HG03066 (cell line): ENCODE measurements at regions not wholly inside any gene's neighbourhood (a gene's known extent, or its start where the extent isn't known, plus 50 kb on each side); places are given as distances from the start of the nearest gene placed in this dataset.

ENCODE experiments used
- ATAC-seq: cut with Tn5 transposase; IDR thresholded peaks from one replicate; pipeline ENCODE4 v1.9.1; 2021; ENCODE audit warnings: low read depth; ENCODE audit not compliant: unreplicated experiment

- no peak for ATAC-seq
Observed at GRCh38 chrX:13266641-13267345, 53.1 kb downstream of the ATXN3L start.

GRCh38 chrX:13265549-13266132 lies 54.2 kb downstream of the ATXN3L start:
- ATAC-seq, result no peak

GRCh38 chrX:13265111-13265510 lies 54.7 kb downstream of the ATXN3L start:
- no peak for ATAC-seq

- ATAC-seq, result peak; percentile 65
Observed at GRCh38 chrX:13263560-13264251, 56.1 kb downstream of the ATXN3L start.

GRCh38 chrX:13261348-13261747 lies 58.5 kb downstream of the ATXN3L start:
- no peak for ATAC-seq

GRCh38 chrX:13260598-13260997 lies 59.3 kb downstream of the ATXN3L start:
- no peak for ATAC-seq

- no peak for ATAC-seq
Observed at GRCh38 chrX:13258725-13259124, 61.1 kb downstream of the ATXN3L start.

GRCh38 chrX:13258052-13258444 lies 61.8 kb downstream of the ATXN3L start:
- no peak for ATAC-seq

- ATAC-seq, result peak; percentile 57
Observed at GRCh38 chrX:13257223-13258051, 62.4 kb downstream of the ATXN3L start.

- no peak for ATAC-seq
Observed at GRCh38 chrX:13256603-13257002, 63.2 kb downstream of the ATXN3L start.

GRCh38 chrX:13254870-13255269 lies 65.0 kb downstream of the ATXN3L start:
- no peak for ATAC-seq

GRCh38 chrX:13254076-13254785 lies 65.6 kb downstream of the ATXN3L start:
- no peak for ATAC-seq

GRCh38 chrX:13253223-13253622 lies 66.6 kb downstream of the ATXN3L start:
- no peak for ATAC-seq

GRCh38 chrX:13252726-13253125 lies 67.1 kb downstream of the ATXN3L start:
- no peak for ATAC-seq

GRCh38 chrX:13250826-13251580 lies 68.8 kb downstream of the ATXN3L start:
- no peak for ATAC-seq

GRCh38 chrX:13248867-13249486 lies 70.9 kb downstream of the ATXN3L start:
- ATAC-seq, result no peak

- no peak for ATAC-seq
Observed at GRCh38 chrX:13239272-13239671, 80.6 kb downstream of the ATXN3L start.

GRCh38 chrX:13235930-13236329 lies 83.9 kb downstream of the ATXN3L start:
- no peak for ATAC-seq

- ATAC-seq, result no peak
Observed at GRCh38 chrX:13232484-13232883, 87.4 kb downstream of the ATXN3L start.
